ENCODE measurements at regions not wholly inside any gene's neighbourhood (a gene's known extent, or its start where the extent isn't known, plus 50 kb on each side); places are given as distances from the start of the nearest gene placed in this dataset.

DNA sequence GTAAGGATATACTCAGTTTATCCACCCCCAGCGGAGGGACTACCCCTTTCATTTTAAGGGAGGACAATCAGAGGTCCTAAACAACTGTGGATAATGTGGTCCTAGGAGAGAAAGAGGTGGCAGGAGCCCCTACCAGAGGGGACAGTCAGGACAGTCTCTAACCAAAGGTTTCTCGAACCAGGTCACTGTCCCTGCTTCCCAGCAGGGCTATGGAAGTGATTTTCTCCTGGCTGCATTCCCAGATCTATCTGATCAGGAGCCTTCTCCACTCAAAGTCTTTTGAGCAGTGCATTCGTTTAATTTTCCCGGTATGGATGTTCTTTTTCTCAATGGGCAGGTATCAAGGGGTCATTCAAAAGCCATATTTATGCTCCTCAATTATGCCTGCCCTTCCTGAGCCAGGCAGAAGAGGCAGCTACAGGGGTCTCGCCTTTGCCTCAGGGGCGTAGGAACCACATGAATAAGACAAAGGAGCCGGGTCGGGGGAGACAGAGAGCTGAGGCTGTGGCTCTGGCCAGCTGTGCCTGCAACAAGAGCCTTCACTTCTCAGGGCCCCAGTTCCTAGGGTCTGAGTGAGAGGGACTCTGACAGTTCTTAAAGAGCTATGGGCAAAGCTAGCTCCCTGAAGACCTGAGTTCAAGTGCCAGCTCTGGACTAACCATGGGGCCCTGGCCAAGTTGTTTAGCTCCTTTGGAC is 62.5 kb upstream of the DMRTB1 start:
- H3K27me3 ChIP-seq (replicated peaks in 1 of 2; ENCODE audit: control insufficient read depth in 2 of 2, insufficient read depth in 2 of 2, low read length in 1 of 2) = peaks cover 1 to 2% of the 10 kb centered on the region in 2 experiments; a peak in 3 of 4 replicates
- H3K9ac ChIP-seq (ENCODE audit: control insufficient read depth, insufficient read depth, low read length) = no peak overlapping the region
- intact Hi-C loops (cut with micrococcal nuclease; ENCODE audit: unreplicated experiment) (no loop called here), in situ Hi-C loops (cut with MboI) (no loop called here)
- 22% methylated on average over 8 of the region's 8 CpGs for WGBS (ENCODE audit: insufficient coverage, insufficient replicate concordance, low lambda C conversion rate, missing lambda C conversion rate)
- no peaks in the 10 kb centered on the region for H3K79me2 ChIP-seq (ENCODE audit: control insufficient read depth, insufficient read depth, low read length)
- no peak overlapping the region for H3K27ac ChIP-seq (ENCODE audit: control insufficient read depth, insufficient read depth)
- FAIRE-seq (no peak), DNase-seq (ENCODE audit: low read depth, low spot score) (no peak), ATAC-seq (no peak)
- H3K4me1 ChIP-seq (ENCODE audit: control insufficient read depth, insufficient read depth, low read length) = no peaks in the 10 kb centered on the region; the same call in 1 of the 2 replicates
- RAD21 ChIA-PET (ENCODE audit: unreplicated experiment) = interaction anchor here (0.6 to 7.0 kb wide), 5 partner anchors 13 to 382 kb away, joined by 3 to 105 read pairs (median 3); no protein-coding TSS in a partner anchor
- no peak overlapping the region for H2AFZ ChIP-seq (ENCODE audit: control insufficient read depth, low read depth, low read length)
- POLR2A ChIA-PET = interaction anchor here (4.0 kb wide), 1 partner anchor 12 kb away, joined by 13 read pairs; no protein-coding TSS in a partner anchor
- SMC1A ChIA-PET (ENCODE audit: uncharacterized antibody, unreplicated experiment) = interaction anchor here (0.9 to 8.0 kb wide), 6 partner anchors 12 to 131 kb away, joined by 3 to 107 read pairs (median 8); no protein-coding TSS in a partner anchor
- BruUV-seq (replicated peaks) = no TSS peak
- H4K20me1 ChIP-seq (ENCODE audit: control insufficient read depth, insufficient read depth) = no peaks in the 10 kb centered on the region
- CTCF ChIA-PET = interaction anchor here (0.9 to 10.2 kb wide), 7 partner anchors 9 to 117 kb away, joined by 3 to 185 read pairs (median 7); no protein-coding TSS in a partner anchor
- H3K4me2 ChIP-seq (ENCODE audit: control insufficient read depth, insufficient read depth) = no peak overlapping the region
- H3K9me3 ChIP-seq (replicated peaks; ENCODE audit: control insufficient read depth, insufficient read depth, low read length) = no peaks in the 10 kb centered on the region
- H3K36me3 ChIP-seq (ENCODE audit: control insufficient read depth in 2 of 2, insufficient read depth in 2 of 2, low read length in 1 of 2) = no peaks in the 10 kb centered on the region
- no peak overlapping the region for H3K4me3 ChIP-seq
- no peak for TF ChIP-seq LARP7 (IDR thresholded peaks at IDR 0.05)
- no peak for TF ChIP-seq CEBPB (IDR thresholded peaks at IDR 0.05; ENCODE audit: borderline replicate concordance in 1 of 2, low read depth in 2 of 2, low read length in 2 of 2)
- no peak for TF ChIP-seq HCFC1 (IDR thresholded peaks at IDR 0.05; ENCODE audit: low read length)
- TF ChIP-seq EZH2 (IDR thresholded peaks at IDR 0.05; ENCODE audit: borderline replicate concordance, control insufficient read depth, low read depth, low read length) = no peak
- no peak for TF ChIP-seq RAD51 (IDR thresholded peaks at IDR 0.05)
- TF ChIP-seq CBX3 (IDR thresholded peaks at IDR 0.05; ENCODE audit: borderline replicate concordance, low read depth) = no peak
- TF ChIP-seq ZBED1 (IDR thresholded peaks at IDR 0.05; ENCODE audit: borderline replicate concordance) = no peak
- no peak for TF ChIP-seq ATF3 (IDR thresholded peaks at IDR 0.05; ENCODE audit: borderline replicate concordance, extremely low read depth, low read depth, low read length)
- no peak for TF ChIP-seq HSF1 (IDR thresholded peaks at IDR 0.05; ENCODE audit: low read depth, low read length)
- TF ChIP-seq YBX1 (IDR thresholded peaks at IDR 0.05) = no peak
- TF ChIP-seq, protein P1, sequence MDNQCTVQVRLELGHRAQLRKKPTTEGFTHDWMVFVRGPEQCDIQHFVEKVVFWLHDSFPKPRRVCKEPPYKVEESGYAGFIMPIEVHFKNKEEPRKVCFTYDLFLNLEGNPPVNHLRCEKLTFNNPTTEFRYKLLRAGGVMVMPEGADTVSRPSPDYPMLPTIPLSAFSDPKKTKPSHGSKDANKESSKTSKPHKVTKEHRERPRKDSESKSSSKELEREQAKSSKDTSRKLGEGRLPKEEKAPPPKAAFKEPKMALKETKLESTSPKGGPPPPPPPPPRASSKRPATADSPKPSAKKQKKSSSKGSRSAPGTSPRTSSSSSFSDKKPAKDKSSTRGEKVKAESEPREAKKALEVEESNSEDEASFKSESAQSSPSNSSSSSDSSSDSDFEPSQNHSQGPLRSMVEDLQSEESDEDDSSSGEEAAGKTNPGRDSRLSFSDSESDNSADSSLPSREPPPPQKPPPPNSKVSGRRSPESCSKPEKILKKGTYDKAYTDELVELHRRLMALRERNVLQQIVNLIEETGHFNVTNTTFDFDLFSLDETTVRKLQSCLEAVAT (IDR thresholded peaks at IDR 0.05) = no peak
- no peak for TF ChIP-seq SP1 (IDR thresholded peaks at IDR 0.05; ENCODE audit: low read depth, low read length)
- no peak for TF ChIP-seq MTA2 (IDR thresholded peaks at IDR 0.05; ENCODE audit: low read depth)
- TF ChIP-seq SMC3 (IDR thresholded peaks at IDR 0.05; ENCODE audit: borderline replicate concordance, low read length) = no peak
- TF ChIP-seq BHLHE40 (IDR thresholded peaks at IDR 0.05; ENCODE audit: borderline replicate concordance in 1 of 2, low read depth in 2 of 2, low read length in 1 of 2) = no peak
- TF ChIP-seq POLR2AphosphoS5 (IDR thresholded peaks at IDR 0.05; ENCODE audit: low read length) = no peak
- TF ChIP-seq KLF5 (IDR thresholded peaks at IDR 0.05; ENCODE audit: partially characterized antibody) = no peak
- TF ChIP-seq, protein P2, sequence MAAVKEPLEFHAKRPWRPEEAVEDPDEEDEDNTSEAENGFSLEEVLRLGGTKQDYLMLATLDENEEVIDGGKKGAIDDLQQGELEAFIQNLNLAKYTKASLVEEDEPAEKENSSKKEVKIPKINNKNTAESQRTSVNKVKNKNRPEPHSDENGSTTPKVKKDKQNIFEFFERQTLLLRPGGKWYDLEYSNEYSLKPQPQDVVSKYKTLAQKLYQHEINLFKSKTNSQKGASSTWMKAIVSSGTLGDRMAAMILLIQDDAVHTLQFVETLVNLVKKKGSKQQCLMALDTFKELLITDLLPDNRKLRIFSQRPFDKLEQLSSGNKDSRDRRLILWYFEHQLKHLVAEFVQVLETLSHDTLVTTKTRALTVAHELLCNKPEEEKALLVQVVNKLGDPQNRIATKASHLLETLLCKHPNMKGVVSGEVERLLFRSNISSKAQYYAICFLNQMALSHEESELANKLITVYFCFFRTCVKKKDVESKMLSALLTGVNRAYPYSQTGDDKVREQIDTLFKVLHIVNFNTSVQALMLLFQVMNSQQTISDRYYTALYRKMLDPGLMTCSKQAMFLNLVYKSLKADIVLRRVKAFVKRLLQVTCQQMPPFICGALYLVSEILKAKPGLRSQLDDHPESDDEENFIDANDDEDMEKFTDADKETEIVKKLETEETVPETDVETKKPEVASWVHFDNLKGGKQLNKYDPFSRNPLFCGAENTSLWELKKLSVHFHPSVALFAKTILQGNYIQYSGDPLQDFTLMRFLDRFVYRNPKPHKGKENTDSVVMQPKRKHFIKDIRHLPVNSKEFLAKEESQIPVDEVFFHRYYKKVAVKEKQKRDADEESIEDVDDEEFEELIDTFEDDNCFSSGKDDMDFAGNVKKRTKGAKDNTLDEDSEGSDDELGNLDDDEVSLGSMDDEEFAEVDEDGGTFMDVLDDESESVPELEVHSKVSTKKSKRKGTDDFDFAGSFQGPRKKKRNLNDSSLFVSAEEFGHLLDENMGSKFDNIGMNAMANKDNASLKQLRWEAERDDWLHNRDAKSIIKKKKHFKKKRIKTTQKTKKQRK (IDR thresholded peaks at IDR 0.05; ENCODE audit: low read depth, low read length) = no peak
